Breast epithelium (tissue), 4 donors: ENCODE measurements at regions not wholly inside any gene's neighbourhood (a gene's known extent, or its start where the extent isn't known, plus 50 kb on each side); places are given as distances from the start of the nearest gene placed in this dataset.

ENCODE experiments used
- DNase-seq, 2 donors: peaks; one replicate each; pipeline ENCODE4 v3.0.0-alpha.2; 2019; ENCODE audit warnings: low spot score in 2 of 2
- H3K27ac ChIP-seq, 2 donors: fragments of 200-600 bp; sonication (generic) in 1 of 2; one replicate each; pipeline ENCODE4 v1.5.1; 2016 to 2019; ENCODE audit warnings: mild to moderate bottlenecking in 1 of 2
- H3K27me3 ChIP-seq, 2 donors: fragments of 200-600 bp; sonication (generic) in 1 of 2; one replicate each; pipeline versions ENCODE4 v1.5.1 to v1.6.0; 2017 to 2019; ENCODE audit warnings: control low read depth in 1 of 2, mild to moderate bottlenecking in 1 of 2
- H3K36me3 ChIP-seq: fragments of 200-600 bp; one replicate; pipeline ENCODE4 v1.5.1; 2019
- H3K4me1 ChIP-seq, 2 donors: fragments of 200-600 bp; sonication (generic); one replicate each; pipeline ENCODE4 v1.5.1; 2016 to 2019; ENCODE audit warnings: control low read depth in 1 of 2
- H3K4me3 ChIP-seq, 3 donors: fragments of 200-600 bp; sonication (generic); 1 replicate in 2 of 3; 2 replicates in 1 of 3; pipeline ENCODE4 v1.5.1; 2016 to 2019; ENCODE audit warnings: mild to moderate bottlenecking in 3 of 3, moderate library complexity in 2 of 3
- H3K9me3 ChIP-seq, 2 donors: fragments of 200-600 bp; sonication (generic) in 1 of 2; one replicate each; pipeline ENCODE4 v1.5.1; 2016 to 2019; ENCODE audit warnings: control low read depth in 1 of 2
- POLR2A ChIP-seq: fragments of 450-650 bp; IDR thresholded peaks from one replicate; pipeline ENCODE4 v1.6.1; 2016; ENCODE audit warnings: antibody characterized with exemption, mild to moderate bottlenecking, moderate library complexity
- POLR2AphosphoS5 ChIP-seq, 3 donors: sonication (generic); formaldehyde crosslinking; IDR thresholded peaks; one replicate each; pipeline ENCODE4 v1.6.1; 2017; ENCODE audit warnings: antibody characterized with exemption in 3 of 3
- intact Hi-C: fragments of 100-400 bp; cut with DNase I; formaldehyde crosslinking; loops from one replicate; pipeline ENCODE4 v1.15.1; 2023; ENCODE audit warnings: low total_unique reads
- TF ChIP-seq, protein P1 (sequence below), 3 donors: fragments of 450-650 bp; IDR thresholded peaks; one replicate each; pipeline ENCODE4 v1.5.1; 2016 to 2017; ENCODE audit warnings: antibody characterized with exemption in 3 of 3, mild to moderate bottlenecking in 3 of 3, moderate library complexity in 3 of 3

DNA sequence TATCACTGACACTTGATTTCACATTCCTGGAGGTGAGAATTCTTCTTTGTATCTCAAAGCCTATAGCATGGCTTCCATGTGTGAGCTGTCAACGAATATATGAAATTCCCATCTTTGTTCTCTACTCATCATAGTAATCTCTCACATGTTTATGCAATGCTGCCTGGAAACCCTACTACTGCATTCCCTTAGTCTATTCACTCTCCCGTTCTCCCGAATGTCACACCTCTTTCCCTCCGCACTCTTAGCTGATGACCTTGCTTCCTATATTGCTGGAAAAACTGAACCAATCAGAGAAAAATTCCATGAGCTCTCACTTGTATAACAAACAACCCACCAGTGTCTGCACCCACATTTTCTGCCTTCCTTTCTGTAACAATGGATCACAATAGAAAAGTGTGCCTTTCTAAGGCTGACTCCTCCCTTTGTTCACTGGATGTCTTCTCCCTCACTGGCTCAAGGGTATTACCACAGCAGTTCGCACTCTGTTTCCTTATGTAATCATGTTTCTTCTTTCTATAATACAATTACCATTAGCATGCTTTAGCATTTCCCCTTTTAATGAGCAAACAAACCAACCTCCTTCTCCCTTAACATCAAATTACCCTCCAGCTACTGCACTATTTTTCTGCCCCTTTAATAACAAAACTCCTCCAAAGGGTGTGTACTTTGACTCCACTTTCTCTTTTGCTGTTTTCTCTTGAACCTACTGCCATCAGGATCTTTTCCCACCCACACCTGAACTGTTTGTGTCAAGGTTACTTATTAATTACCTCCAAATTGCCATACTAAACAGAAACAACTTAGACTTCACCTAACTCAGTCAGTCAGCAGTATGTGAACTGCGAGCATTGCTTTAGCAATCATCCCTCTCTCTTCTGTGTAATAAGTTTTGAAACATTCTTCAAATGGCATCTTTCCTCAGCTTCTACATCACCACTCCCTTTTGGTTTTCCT lies 63.9 kb upstream of the CCDC196 start:
- H3K9me3 ChIP-seq: no peaks in the 10 kb centered on the region
- no peak overlapping the region for H3K27ac ChIP-seq
- no peak overlapping the region for H3K4me3 ChIP-seq
- H3K4me1 ChIP-seq: no peaks in the 10 kb centered on the region
- no peak for TF ChIP-seq POLR2AphosphoS5 (IDR thresholded peaks at IDR 0.05)
- TF ChIP-seq, protein P1, sequence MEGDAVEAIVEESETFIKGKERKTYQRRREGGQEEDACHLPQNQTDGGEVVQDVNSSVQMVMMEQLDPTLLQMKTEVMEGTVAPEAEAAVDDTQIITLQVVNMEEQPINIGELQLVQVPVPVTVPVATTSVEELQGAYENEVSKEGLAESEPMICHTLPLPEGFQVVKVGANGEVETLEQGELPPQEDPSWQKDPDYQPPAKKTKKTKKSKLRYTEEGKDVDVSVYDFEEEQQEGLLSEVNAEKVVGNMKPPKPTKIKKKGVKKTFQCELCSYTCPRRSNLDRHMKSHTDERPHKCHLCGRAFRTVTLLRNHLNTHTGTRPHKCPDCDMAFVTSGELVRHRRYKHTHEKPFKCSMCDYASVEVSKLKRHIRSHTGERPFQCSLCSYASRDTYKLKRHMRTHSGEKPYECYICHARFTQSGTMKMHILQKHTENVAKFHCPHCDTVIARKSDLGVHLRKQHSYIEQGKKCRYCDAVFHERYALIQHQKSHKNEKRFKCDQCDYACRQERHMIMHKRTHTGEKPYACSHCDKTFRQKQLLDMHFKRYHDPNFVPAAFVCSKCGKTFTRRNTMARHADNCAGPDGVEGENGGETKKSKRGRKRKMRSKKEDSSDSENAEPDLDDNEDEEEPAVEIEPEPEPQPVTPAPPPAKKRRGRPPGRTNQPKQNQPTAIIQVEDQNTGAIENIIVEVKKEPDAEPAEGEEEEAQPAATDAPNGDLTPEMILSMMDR (IDR thresholded peaks at IDR 0.05): no peak
- TF ChIP-seq POLR2A: no peak
- intact Hi-C loops: no loop called here
- no peak for DNase-seq
- H3K27me3 ChIP-seq: no peaks in the 10 kb centered on the region
- no peaks in the 10 kb centered on the region for H3K36me3 ChIP-seq

DNA sequence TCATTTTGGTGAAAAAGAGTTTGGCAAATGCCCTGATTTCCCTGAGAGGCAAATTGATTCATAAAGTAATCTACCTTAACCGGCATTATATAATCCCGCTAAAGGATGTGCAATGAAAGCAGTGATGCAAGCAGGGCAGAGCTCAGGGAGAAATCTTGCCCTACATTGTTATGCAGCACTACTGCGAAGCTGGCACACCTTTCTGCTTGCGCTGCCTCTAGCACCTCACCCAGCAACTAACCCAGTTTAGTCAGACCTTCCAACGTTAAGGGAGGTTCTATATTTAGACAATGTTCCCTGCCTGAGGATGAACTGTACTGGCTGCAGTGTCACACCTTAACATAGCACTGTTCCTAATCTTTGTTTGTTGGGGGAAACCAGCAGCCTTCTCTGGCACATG lies 60.8 kb upstream of the CCDC196 start:
- Histone ChIP-seq H3K27me3 (no peaks in the 10 kb centered on the region), H3K4me1 (no peaks in the 10 kb centered on the region), H3K9me3 (no peaks in the 10 kb centered on the region), H3K27ac (no peak overlapping the region), H3K4me3 (no peak overlapping the region), H3K36me3 (no peaks in the 10 kb centered on the region)
- intact Hi-C loops: no loop called here
- DNase-seq: no peak
- TF ChIP-seq POLR2AphosphoS5 (IDR thresholded peaks at IDR 0.05) (no peak), POLR2A (no peak)
- TF ChIP-seq, protein P1 (IDR thresholded peaks at IDR 0.05): no peak

DNA sequence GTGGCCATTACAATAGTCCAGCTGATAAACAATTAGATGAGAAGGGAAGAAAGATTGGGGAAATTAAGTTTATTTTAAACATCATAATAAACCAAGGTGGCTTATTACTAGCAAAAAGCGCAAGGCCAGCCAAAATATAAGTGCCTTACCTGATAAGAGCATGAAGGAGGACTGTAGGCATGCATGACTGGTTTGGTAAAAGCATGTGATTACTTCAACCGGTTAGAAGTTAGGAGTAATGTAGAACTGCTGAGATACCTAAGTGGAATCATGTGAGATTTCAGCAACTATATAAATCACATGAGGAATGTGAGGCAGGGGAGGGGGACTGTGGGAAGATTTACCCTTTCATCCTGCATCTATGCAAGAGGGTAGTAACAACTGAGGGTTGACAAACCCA lies 59.7 kb upstream of the CCDC196 start:
- no peak overlapping the region for H3K27ac ChIP-seq
- no peaks in the 10 kb centered on the region for H3K36me3 ChIP-seq
- intact Hi-C loops: no loop called here
- no peaks in the 10 kb centered on the region for H3K4me1 ChIP-seq
- no peak for DNase-seq
- H3K27me3 ChIP-seq: no peaks in the 10 kb centered on the region
- no peaks in the 10 kb centered on the region for H3K9me3 ChIP-seq
- no peak overlapping the region for H3K4me3 ChIP-seq
- TF ChIP-seq, protein P1 (IDR thresholded peaks at IDR 0.05): no peak
- TF ChIP-seq POLR2AphosphoS5 (IDR thresholded peaks at IDR 0.05) (no peak), POLR2A (no peak)

DNA sequence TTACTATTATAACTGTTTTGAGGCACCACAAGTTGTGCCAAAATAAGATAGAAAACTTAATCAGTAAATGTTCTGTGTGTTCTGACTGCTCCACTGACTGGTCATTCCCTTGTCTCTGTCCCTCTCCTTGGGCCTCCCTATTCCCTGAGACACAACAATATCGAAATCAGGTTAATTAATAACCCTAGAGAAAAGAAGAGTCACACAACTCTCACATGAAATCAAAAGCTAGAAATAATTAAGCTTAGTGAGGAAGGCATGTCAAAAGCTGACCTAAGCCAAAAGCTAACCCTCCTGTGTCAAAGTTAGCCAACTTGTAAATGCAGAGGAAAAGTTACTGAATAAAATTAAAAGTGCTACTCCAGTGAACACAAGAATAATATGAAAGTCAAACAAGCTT lies 53.8 kb upstream of the CCDC196 start:
- DNase-seq: no peak
- Histone ChIP-seq H3K27me3 (no peaks in the 10 kb centered on the region), H3K9me3 (peaks cover 0 to 10% of the 10 kb centered on the region in 2 donors), H3K4me1 (no peaks in the 10 kb centered on the region), H3K4me3 (no peak overlapping the region), H3K27ac (no peak overlapping the region), H3K36me3 (no peaks in the 10 kb centered on the region)
- TF ChIP-seq, protein P1 (IDR thresholded peaks at IDR 0.05): no peak
- TF ChIP-seq POLR2AphosphoS5 (IDR thresholded peaks at IDR 0.05) (no peak), POLR2A (no peak)
- intact Hi-C loops: no loop called here

DNA sequence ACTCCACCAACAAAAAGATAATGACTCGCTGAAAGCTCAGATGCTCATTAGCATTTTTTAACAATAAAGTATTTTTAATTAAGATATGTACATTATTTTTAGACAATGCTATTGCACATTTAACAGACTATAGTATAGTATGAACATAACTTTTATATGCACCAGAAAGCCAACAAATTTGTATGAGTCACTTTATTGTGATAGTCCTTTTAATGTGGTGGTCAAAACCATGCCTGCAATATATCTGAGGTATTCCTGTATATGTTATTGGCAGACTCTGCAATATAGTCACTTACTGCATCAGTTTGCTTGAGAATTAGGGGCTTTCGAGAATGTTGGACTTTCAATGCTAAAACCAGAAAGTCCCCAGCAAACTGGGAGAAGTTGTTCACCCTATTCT lies 51.7 kb upstream of the CCDC196 start:
- intact Hi-C loops: no loop called here
- Histone ChIP-seq H3K4me1 (no peaks in the 10 kb centered on the region), H3K27ac (no peak overlapping the region), H3K4me3 (no peak overlapping the region), H3K36me3 (no peaks in the 10 kb centered on the region), H3K9me3 (peaks cover 0 to 21% of the 10 kb centered on the region in 2 donors), H3K27me3 (no peaks in the 10 kb centered on the region)
- no peak for DNase-seq
- TF ChIP-seq POLR2A (no peak), POLR2AphosphoS5 (IDR thresholded peaks at IDR 0.05) (no peak)
- TF ChIP-seq, protein P1 (IDR thresholded peaks at IDR 0.05): no peak
